Fibroblast of lung (primary cell): ENCODE measurements at regions not wholly inside any gene's neighbourhood (a gene's known extent, or its start where the extent isn't known, plus 50 kb on each side); places are given as distances from the start of the nearest gene placed in this dataset.

Source experiments
- EZH2 ChIP-seq: IDR thresholded peaks from 2 replicates; pipeline ENCODE4 v1.5.1; 2012; ENCODE audit warnings: low read length, control low read depth, mild to moderate bottlenecking; ENCODE audit errors: missing control alignments
- TF ChIP-seq, protein P1 (sequence below), 2 donors: IDR thresholded peaks in 1 of 2; conservative IDR thresholded peaks in 1 of 2; 1 replicate in 1 of 2; 2 replicates in 1 of 2; pipeline ENCODE4 v1.5.1; 2011 to 2012; ENCODE audit warnings: low read length in 2 of 2, control low read depth in 1 of 2, inconsistent platforms in 1 of 2, low read depth in 1 of 2, mild to moderate bottlenecking in 1 of 2

GRCh38 chr1:233844692-233845091, 59.8 kb upstream of the SLC35F3 start:
- TF ChIP-seq, protein P1, sequence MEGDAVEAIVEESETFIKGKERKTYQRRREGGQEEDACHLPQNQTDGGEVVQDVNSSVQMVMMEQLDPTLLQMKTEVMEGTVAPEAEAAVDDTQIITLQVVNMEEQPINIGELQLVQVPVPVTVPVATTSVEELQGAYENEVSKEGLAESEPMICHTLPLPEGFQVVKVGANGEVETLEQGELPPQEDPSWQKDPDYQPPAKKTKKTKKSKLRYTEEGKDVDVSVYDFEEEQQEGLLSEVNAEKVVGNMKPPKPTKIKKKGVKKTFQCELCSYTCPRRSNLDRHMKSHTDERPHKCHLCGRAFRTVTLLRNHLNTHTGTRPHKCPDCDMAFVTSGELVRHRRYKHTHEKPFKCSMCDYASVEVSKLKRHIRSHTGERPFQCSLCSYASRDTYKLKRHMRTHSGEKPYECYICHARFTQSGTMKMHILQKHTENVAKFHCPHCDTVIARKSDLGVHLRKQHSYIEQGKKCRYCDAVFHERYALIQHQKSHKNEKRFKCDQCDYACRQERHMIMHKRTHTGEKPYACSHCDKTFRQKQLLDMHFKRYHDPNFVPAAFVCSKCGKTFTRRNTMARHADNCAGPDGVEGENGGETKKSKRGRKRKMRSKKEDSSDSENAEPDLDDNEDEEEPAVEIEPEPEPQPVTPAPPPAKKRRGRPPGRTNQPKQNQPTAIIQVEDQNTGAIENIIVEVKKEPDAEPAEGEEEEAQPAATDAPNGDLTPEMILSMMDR (conservative IDR thresholded peaks at IDR 0.05 in 1 of 2, IDR thresholded peaks at IDR 0.05 in 1 of 2; ENCODE audit: low read depth in 1 of 2, low read length in 2 of 2), result no peak
- no peak for TF ChIP-seq EZH2
